K562 (cell line): ENCODE measurements at regions not wholly inside any gene's neighbourhood (a gene's known extent, or its start where the extent isn't known, plus 50 kb on each side); places are given as distances from the start of the nearest gene placed in this dataset.

Experiments used
- ATAC-seq: fragments of 200-7000 bp; cut with Tn5 transposase; 3 replicates; pipeline ENCODE4 v1.9.1; 2020; ENCODE audit warnings: moderate library complexity
- BruUV-seq: library from RNA; stranded (reverse); fragments of 400-500 nt; replicated peaks from 2 replicates; lab custom pipeline; 2021; lab: Mats Ljungman, UMichigan
- CTCF ChIA-PET: fragments of 300-600 bp; formaldehyde crosslinking; extraction: SDS; loops from one replicate; lab custom pipeline; 2021; ENCODE audit warnings: low intra/inter-chr PET ratio; lab: Yijun Ruan, JAX
- POLR2A ChIA-PET: fragments of 300-600, 350-650 bp; sonication (Branson Sonifier 250); formaldehyde crosslinking; extraction: SDS; loops from one replicate; lab custom pipeline; 2021; ENCODE audit warnings: antibody characterized with exemption, inconsistent platforms; lab: Yijun Ruan, JAX
- DNase-seq, 4 experiments: peaks; one replicate each; pipeline versions ENCODE4 v3.0.0 to v3.0.0-alpha.2; 2011 to 2018; ENCODE audit warnings: low spot score in 3 of 4, mixed read lengths in 3 of 4; ENCODE audit errors: extremely low read depth in 1 of 4
- FAIRE-seq: peaks from 2 replicates; lab custom pipeline; 2011; peaks lifted over from hg19 to GRCh38; lab: Jason Lieb, UNC
- H2AFZ ChIP-seq: 2 replicates; pipeline ENCODE4 v1.6.0; 2011; ENCODE audit warnings: low read depth, low read length, control low read depth, inconsistent platforms
- H3K27ac ChIP-seq: fragments of 200-600 bp; 3 replicates; pipeline ENCODE4 v1.8.0; 2011; ENCODE audit warnings: low read depth, mild to moderate bottlenecking, control low read depth, inconsistent platforms, low read length, moderate library complexity, mixed read lengths; ENCODE audit errors: extremely low read depth
- H3K27me3 ChIP-seq, 2 experiments: fragments of 300-600 bp in 1 of 2; 2 replicates in 1 of 2; 3 replicates in 1 of 2; pipeline versions ENCODE4 v1.6.0 to v1.8.0; 2011; ENCODE audit warnings: inconsistent platforms in 2 of 2, low read length in 2 of 2, mild to moderate bottlenecking in 1 of 2, mixed read lengths in 1 of 2, moderate library complexity in 1 of 2; ENCODE audit not compliant: control insufficient read depth in 2 of 2, insufficient read depth in 2 of 2
- H3K36me3 ChIP-seq: fragments of 300-600 bp; 3 replicates; pipeline ENCODE4 v1.8.0; 2011; ENCODE audit warnings: mild to moderate bottlenecking, low read length, inconsistent platforms; ENCODE audit not compliant: control insufficient read depth, insufficient read depth
- H3K4me1 ChIP-seq, 2 experiments: fragments of 200-600 bp in 1 of 2; replicated peaks in 1 of 2; 2 replicates in 1 of 2; 3 replicates in 1 of 2; pipeline versions ENCODE4 v1.5.1 to v1.8.0; 2011; ENCODE audit warnings: inconsistent platforms in 2 of 2, low read length in 2 of 2, mild to moderate bottlenecking in 1 of 2, mixed read lengths in 1 of 2, moderate library complexity in 1 of 2; ENCODE audit not compliant: control insufficient read depth in 2 of 2, insufficient read depth in 2 of 2
- H3K4me2 ChIP-seq: 2 replicates; pipeline ENCODE4 v1.6.1; 2011; ENCODE audit warnings: low read length, control low read depth, inconsistent platforms, mixed read lengths; ENCODE audit not compliant: insufficient read depth
- H3K4me3 ChIP-seq: fragments of 200-600 bp; sonication (generic), shearing (Covaris generic); 2 replicates; pipeline ENCODE4 v1.5.1; 2016; ENCODE audit warnings: control low read depth, inconsistent platforms
- H3K79me2 ChIP-seq: fragments of 200-600 bp; 3 replicates; pipeline ENCODE4 v1.8.0; 2011; ENCODE audit warnings: low read length, inconsistent platforms; ENCODE audit not compliant: control insufficient read depth, insufficient read depth
- H3K9ac ChIP-seq, 2 experiments: 2 replicates each; pipeline versions ENCODE4 v1.6.0 to v1.6.1; 2011; ENCODE audit warnings: low read depth in 2 of 2, low read length in 2 of 2, control low read depth in 1 of 2, inconsistent platforms in 1 of 2, mild to moderate bottlenecking in 1 of 2, mixed read lengths in 1 of 2; ENCODE audit not compliant: insufficient read depth in 1 of 2
- H3K9me1 ChIP-seq: one replicate; pipeline ENCODE4 v1.6.0; 2011; ENCODE audit warnings: inconsistent platforms, mild to moderate bottlenecking, low read length, moderate library complexity; ENCODE audit not compliant: control insufficient read depth, insufficient read depth
- H3K9me3 ChIP-seq: replicated peaks from 2 replicates; pipeline ENCODE4 v1.5.1; 2011; ENCODE audit warnings: low read depth, low read length, inconsistent platforms; ENCODE audit not compliant: control insufficient read depth, insufficient read depth
- H4K20me1 ChIP-seq: replicated peaks from 2 replicates; pipeline ENCODE4 v1.6.1; 2011; ENCODE audit warnings: low read length, inconsistent platforms, mixed read lengths; ENCODE audit not compliant: control insufficient read depth, insufficient read depth
- FOXO4 ChIP-seq: fragments of 450-650 bp; formaldehyde crosslinking; IDR thresholded peaks from 2 replicates; pipeline ENCODE4 v1.4.0; 2020; ENCODE audit warnings: mild to moderate bottlenecking, moderate library complexity
- KDM5B ChIP-seq: fragments of 200-600 bp; sonication (generic); IDR thresholded peaks from 2 replicates; pipeline ENCODE4 v1.6.1; 2012; ENCODE audit warnings: low read depth, mild to moderate bottlenecking, moderate library complexity, low read length, control low read depth, inconsistent platforms; ENCODE audit not compliant: insufficient replicate concordance
- MCM3 ChIP-seq: fragments of 450-650 bp; IDR thresholded peaks from 2 replicates; pipeline ENCODE4 v1.6.1; 2016
- NKRF ChIP-seq: fragments of 450-650 bp; IDR thresholded peaks from 2 replicates; pipeline ENCODE4 v1.6.1; 2016; ENCODE audit warnings: borderline replicate concordance
- PTTG1 ChIP-seq: fragments of 450-650 bp; IDR thresholded peaks from 2 replicates; pipeline ENCODE4 v1.6.1; 2016; ENCODE audit warnings: low read depth, mild to moderate bottlenecking, missing genetic modification characterization, missing compliant biosample characterization
- ZNF224 ChIP-seq: sonication (generic); formaldehyde crosslinking; IDR thresholded peaks from 2 replicates; pipeline ENCODE4 v1.8.0; 2022; ENCODE audit warnings: mild to moderate bottlenecking, missing genetic modification reagents
- WGBS: fragments of 100-300 bp; shearing (Covaris generic); methylation state at CpG from one replicate; pipeline ENCODE4 v1.1.6; 2016; ENCODE audit warnings: low coverage, mixed read lengths; ENCODE audit not compliant: insufficient coverage; ENCODE audit errors: missing lambda C conversion rate; 5-methylcytosine and 5-hydroxymethylcytosine counted together
- in situ Hi-C: fragments of 300-500 bp; cut with MboI; formaldehyde crosslinking; loops from 4 replicates; pipeline ENCODE4 v1.15.0; 2018; ENCODE audit warnings: inconsistent platforms, mixed read lengths
- intact Hi-C: fragments of 100-400 bp; cut with micrococcal nuclease; formaldehyde crosslinking; loops from 2 replicates; pipeline ENCODE4 v1.14.2; 2022

GRCh38 chr10:108819302-108819701, 1104.0 kb downstream of the XPNPEP1 start:
- no TSS peak for BruUV-seq
- Histone ChIP-seq H3K4me1 (no peaks in the 10 kb centered on the region), H3K9ac (no peak overlapping the region), H3K9me1 (no peaks in the 10 kb centered on the region), H3K9me3 (no peaks in the 10 kb centered on the region), H3K27ac (no peak overlapping the region), H4K20me1 (no peaks in the 10 kb centered on the region), H3K27me3 (no peaks in the 10 kb centered on the region), H3K4me3 (no peak overlapping the region), H3K4me2 (no peak overlapping the region), H2AFZ (no peak overlapping the region), H3K36me3 (no peaks in the 10 kb centered on the region), H3K79me2 (no peaks in the 10 kb centered on the region)
- intact Hi-C loops: no loop called here
- TF ChIP-seq PTTG1 (tag) (no peak), KDM5B (no peak), NKRF (no peak), MCM3 (no peak), FOXO4 (CRISPR knock-in tag) (no peak), ZNF224 (CRISPR knock-in tag) (no peak)
- POLR2A ChIA-PET: no interaction called here
- 0% methylated on average over 1 of the region's 1 CpG for WGBS
- in situ Hi-C loops: no loop called here
- FAIRE-seq: no peak
- ATAC-seq: no peak
- CTCF ChIA-PET: no interaction called here
- no peak for DNase-seq
